NCI-H1930 (cell line): ENCODE measurements at regions not wholly inside any gene's neighbourhood (a gene's known extent, or its start where the extent isn't known, plus 50 kb on each side); places are given as distances from the start of the nearest gene placed in this dataset.

Source experiments
- DNase-seq, 2 experiments: peaks; one replicate each; lab custom pipeline; 2025; lab: John Stamatoyannopoulos, UW

DNA sequence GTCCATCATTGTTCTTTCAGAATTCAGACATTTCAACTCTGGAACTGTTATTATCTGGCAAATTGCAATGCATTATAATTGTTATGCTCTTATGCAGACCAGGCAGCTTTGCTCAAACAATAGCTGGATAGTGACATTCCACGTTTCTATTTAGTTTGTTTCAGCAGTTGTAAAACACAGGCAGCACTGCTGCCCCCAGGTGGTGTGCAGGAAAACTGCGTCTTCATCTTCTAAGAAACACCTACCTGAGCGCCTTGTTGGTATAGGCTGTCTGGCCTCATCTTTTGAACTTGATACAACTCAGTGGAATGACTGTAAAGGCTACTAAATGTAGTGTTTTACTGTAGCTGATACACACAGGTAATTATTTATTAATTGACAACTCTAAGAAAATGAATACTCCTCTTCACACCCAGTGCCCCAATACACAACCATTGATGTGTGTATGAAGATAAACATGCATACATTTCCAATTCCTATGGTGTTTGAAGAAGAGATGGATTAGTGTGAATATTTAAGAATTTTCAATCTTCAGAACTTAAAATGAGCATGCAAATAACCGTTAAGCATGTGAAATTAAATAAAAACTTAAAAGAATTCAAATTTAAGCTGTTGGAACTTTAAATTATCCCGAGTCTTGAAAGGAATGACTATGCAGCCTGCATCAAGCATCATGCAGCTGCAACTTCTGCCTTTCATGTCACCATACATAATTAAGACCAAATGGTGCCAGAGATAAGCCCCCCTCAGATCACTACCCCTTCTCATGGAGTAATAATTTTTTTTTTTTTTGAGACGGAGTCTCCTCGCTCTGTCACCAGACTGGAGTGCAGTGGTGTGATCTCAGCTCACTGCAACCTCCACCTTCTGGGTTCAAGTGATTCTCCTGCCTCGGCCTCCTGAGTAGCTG is 85.6 kb downstream of the CD8B2 start:
- no peak for DNase-seq

- no peak for DNase-seq
Measured at GRCh38 chr2:106573773-106574172, 86.6 kb downstream of the CD8B2 start.

DNA sequence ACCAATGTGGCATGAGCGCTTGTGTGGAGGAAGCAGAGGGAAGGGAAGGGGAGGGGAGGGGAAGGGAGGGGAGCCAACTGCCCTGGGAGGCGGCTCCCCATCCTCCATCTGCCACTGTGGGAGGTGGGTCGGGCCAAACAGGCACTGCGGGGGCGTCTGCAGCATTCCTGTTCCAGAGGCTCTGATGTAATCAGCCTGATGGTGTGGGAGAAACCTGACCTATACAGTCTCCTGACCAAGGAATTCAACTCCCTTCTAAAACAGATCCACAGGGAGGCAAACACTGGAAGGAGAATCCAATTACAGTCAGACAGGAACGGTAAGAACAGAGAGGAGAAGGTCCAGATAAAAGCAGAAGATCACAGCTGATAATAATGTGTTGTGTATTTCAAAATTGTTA is 88.8 kb downstream of the CD8B2 start:
- DNase-seq: no peak

DNA sequence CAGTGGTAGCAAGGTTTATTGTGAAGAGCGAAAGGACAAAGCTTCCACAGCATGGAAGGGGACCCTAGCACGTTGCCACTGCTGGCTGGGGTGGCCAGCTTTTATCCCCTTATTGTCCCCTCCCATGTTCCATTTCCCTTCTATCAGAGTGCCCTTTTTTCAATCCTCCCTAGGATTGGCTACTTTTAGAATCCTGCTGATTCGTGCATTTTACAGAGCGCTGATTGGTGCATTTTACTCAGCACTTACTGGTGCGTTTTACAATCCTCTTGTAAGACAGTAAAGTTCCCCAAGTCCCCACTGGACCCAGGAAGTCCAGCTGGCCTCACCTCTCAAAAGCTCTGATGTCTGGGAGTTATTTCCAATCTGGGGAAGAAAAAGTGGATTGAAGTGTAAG is 90.1 kb downstream of the CD8B2 start:
- DNase-seq: no peak

DNA sequence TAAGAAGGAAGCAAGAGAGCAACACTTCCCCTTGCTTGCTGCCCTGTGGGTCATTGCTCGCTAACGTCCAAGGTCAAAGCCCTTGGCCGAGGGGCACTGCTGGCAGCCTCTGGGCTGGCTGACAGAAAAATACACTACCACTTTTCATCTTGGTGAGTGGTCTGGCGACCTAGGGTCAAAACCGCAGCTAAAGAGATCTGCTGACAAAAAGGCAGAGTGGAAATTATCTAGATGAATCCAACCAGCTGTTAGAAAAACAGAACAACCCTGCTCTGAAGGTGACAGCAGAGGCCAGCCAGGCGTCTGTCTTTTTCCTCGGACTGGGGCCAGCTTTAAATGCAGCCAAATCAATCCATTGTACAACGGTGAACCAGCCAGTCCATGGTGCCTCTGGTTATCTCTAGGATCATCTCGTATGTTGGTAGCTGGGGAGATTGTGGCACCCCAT is 92.6 kb downstream of the CD8B2 start:
- DNase-seq: no peak

- no peak for DNase-seq
Measured at GRCh38 chr2:106580241-106580640, 93.1 kb downstream of the CD8B2 start.

- no peak for DNase-seq
Measured at GRCh38 chr2:106581328-106581727, 94.2 kb downstream of the CD8B2 start.

DNA sequence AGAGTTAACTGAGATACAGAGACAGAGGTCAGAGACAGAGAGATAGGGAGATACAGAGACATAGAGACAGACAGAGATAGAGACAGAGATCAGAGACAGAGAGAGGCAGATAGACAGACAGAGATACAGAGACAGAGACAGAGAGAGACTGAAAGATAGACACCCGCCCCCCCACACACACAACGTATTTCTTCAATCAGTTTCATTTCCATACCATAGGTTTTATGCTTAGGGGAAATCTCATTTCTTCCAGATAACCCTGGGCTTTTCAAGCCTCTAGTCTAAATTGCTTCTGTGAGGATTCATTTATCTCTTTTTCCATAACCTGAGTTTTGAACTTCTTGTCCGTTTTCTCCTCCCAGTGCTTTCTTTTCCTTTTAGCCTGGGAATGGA is 94.6 kb downstream of the CD8B2 start:
- no peak for DNase-seq

DNA sequence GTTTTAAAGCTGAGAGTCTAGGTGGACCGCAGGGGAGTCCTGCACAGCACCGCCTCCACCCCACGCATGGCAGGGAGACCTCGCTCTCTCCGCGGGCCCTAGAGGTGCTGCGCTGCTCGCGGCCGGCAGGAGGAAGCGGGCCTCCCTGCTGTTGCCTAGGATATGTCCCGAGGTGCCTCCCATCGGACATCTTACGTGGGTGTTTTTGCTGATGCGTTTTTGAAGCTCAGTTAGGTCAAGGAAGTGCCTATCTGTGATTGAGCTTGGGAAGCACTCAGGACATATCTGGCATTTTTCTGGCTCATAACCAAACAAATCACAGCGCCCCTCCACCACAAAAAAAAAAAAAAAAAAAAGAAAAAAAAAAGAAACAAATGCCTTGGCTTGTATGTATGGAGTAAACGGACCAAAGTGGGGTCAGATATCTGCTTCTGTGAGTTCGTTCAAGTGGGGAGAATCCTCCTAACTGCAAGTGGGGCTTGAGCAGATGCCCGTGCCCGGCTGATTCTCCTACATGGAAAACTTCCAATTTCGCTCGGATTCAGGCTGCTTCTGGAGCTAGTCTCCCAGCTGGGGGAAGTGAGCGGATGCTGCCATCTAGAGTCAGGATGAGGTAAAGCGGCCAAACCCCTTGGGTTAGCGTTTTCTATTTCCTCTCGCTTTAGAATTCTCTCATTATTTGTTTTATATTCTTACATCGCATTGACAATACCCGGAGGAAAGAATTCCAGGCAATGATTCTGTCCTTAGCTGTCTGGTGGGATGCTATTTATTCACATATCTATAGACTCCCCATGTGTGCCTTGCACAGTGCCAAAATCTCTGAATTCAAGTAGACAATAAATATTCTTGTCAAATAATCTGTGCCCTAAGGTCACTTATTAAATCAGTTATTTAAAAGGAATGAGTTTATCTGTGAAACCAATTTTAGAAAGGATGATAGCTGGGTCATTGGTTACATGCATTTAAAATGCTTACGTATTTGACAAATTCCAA is 95.3 kb downstream of the CD8B2 start:
- DNase-seq: peak; percentile 64 to 77

DNA sequence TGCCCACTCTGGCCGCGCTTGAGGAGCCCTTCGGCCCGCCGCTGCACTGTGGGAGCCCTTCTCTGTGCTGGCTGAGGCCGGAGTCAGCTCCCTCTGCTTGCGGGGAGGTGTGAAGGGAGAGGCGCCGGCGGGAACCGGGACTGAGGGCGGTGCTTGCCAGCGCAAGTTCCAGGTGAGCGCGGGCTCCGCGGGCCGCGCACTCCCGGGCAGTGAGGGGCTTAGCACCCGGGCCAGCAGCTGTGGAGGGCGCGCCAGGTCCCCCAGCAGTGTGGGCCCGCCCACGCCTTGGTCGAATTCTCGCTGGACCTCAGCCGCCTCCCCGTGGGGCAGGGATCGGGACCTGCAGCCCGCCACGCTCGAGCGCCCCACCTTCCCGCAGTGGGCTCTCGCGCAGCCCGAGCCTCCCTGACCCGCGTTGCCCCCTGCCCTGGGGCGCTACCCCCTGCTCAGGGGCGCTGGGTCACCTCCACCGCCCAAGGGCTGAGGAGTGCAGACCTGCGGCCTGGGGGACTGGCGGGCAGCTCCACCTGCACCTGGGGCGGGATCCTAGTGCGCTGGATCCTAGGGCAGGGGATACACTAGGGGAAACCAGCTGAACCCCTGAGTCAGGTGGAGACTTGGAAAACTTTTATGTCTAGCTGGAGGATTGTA is 97.3 kb downstream of the CD8B2 start:
- no peak for DNase-seq

- DNase-seq: no peak
Measured at GRCh38 chr2:106596844-106597243, 109.7 kb downstream of the CD8B2 start.

- no peak for DNase-seq
Measured at GRCh38 chr2:106599540-106599939, 112.4 kb downstream of the CD8B2 start.

DNA sequence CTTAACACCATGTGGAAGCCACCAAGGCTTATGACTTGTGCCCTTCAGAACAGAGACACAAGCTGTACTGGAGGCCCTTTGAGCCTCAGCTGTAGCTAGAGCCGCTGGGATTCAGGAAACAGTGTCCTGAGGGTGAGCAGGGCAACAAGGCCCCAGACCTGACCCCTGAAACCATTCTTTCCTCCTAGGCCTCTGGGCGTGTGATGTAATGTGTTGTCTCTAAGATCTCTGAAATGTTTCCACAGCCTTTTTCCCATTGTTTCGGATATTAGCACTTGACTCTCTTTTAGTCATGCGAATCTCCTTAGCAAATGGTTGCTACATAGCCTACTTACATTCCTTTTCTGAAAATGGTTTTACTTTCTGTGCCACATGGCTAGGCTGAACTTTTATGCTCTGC is 114.9 kb downstream of the CD8B2 start:
- DNase-seq: no peak

- DNase-seq: no peak
Measured at GRCh38 chr2:106606652-106607051, 119.5 kb downstream of the CD8B2 start.

DNA sequence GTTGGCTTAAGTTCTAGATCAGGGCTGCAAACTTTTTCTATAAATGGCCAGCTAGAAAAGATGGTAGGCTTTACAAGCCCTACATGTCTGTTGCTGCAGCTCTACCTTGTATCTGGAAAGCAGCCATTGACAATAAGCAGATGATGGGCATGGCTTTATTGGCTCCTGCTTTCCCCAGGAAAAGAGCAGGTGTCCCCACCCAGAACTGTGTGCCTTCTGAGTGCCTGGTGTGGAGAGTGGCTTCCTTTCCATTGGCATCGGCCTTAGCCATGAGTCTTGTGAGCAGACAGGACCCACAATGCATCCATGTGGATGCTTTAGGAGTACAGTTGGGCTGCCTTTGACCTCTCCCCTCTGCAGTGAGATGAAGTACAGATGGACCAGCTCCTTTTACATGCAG is 120.2 kb downstream of the CD8B2 start:
- DNase-seq: no peak

GRCh38 chr2:106609780-106610179 is 122.6 kb downstream of the CD8B2 start:
- no peak for DNase-seq

GRCh38 chr2:106614511-106615291 is 127.5 kb downstream of the CD8B2 start:
- no peak for DNase-seq

- DNase-seq: no peak
Measured at GRCh38 chr2:106618614-106619013, 131.4 kb downstream of the CD8B2 start.

- DNase-seq: peak in 1 of 2 experiments; percentile 13
Measured at GRCh38 chr2:106623456-106623855, 136.3 kb downstream of the CD8B2 start.

DNA sequence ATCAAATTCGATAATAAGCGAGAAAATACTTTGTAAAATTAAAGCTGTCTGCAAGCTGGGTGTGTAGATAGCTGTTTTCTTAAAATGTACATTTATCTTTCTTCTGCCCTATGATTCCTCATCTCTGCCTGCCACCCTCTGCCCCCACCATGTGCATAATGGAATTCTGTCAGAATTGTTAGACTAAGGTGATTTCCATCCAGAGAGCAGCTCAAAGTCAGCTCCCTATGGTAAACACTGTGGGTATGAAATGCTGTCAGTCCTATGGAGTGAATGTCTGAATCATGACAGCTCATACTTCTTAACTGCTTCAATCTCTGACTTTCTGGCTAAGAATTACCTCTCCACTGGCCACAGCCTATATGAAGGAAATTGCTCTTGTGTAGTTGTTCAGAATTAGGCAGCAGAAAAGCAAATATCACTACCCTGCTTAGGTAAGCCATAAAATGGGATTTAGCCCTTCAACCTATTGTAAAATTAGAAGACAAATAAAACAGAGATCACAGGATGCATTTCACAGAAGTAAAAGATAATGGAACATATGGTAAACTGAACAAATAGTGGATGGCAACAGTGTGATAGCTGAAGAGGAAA is 137.7 kb downstream of the CD8B2 start:
- no peak for DNase-seq

DNA sequence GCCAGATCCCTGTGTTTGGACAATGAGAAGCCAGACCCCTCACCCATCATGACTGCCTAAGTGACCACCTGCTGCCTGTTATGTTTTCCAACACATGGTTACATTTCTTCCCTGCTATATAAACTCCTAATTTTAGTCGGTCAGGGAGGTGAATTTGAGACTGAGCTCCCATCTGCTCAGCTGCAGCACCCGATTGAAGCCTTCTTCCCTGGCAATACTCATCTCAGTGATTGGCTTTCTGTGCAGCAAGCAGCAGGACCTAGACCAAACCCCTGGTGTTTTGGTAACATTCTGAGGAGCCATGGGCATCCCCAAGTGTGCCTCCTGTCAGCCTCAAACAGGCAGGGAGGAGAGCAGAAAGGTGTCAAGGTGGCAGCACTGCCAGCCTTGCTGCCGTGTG is 141.2 kb downstream of the CD8B2 start:
- no peak for DNase-seq
